LNCaP clone FGC (cell line): ENCODE measurements at regions not wholly inside any gene's neighbourhood (a gene's known extent, or its start where the extent isn't known, plus 50 kb on each side); places are given as distances from the start of the nearest gene placed in this dataset.
"Not testable (repeated sequence)": the region's sequence is repeated elsewhere in the genome, so short reads cannot be mapped to it uniquely, and the experiment has no call there.

ENCODE experiments used
- DNase-seq: peaks from one replicate; pipeline ENCODE4 v3.0.0-alpha.2; 2011; ENCODE audit warnings: low read depth
- H3K4me3 ChIP-seq: 2 replicates; pipeline ENCODE4 v1.5.1; 2011; ENCODE audit warnings: mild to moderate bottlenecking, low read depth, low read length, control low read depth
- TF ChIP-seq, protein P1 (sequence below): IDR thresholded peaks from 2 replicates; pipeline ENCODE4 v1.5.1; 2012; ENCODE audit warnings: mild to moderate bottlenecking; ENCODE audit not compliant: control insufficient read depth, insufficient read depth; ENCODE audit errors: extremely low read depth

DNA sequence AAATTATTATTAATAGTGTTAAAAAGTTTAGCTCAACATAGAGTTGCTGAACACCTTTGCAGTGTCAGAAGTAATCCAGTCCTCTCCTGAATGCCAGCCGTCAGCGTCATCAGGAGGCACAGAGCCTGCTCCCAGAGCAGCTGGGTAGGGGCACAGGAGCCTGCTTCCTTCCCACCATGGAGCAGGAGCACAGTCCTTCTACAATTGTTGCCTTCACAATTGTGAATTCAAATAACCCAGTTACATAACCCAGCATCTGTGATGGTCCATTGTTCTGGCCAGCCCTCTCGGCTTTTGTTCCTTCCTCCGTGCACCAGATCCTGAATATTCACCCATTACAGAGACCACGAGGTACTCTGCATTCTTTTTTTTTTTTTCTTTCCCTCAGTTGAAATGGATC lies 393.9 kb upstream of the MAF start:
- TF ChIP-seq, protein P1, sequence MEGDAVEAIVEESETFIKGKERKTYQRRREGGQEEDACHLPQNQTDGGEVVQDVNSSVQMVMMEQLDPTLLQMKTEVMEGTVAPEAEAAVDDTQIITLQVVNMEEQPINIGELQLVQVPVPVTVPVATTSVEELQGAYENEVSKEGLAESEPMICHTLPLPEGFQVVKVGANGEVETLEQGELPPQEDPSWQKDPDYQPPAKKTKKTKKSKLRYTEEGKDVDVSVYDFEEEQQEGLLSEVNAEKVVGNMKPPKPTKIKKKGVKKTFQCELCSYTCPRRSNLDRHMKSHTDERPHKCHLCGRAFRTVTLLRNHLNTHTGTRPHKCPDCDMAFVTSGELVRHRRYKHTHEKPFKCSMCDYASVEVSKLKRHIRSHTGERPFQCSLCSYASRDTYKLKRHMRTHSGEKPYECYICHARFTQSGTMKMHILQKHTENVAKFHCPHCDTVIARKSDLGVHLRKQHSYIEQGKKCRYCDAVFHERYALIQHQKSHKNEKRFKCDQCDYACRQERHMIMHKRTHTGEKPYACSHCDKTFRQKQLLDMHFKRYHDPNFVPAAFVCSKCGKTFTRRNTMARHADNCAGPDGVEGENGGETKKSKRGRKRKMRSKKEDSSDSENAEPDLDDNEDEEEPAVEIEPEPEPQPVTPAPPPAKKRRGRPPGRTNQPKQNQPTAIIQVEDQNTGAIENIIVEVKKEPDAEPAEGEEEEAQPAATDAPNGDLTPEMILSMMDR = no peak
- DNase-seq = no peak
- no peak overlapping the region for H3K4me3 ChIP-seq

GRCh38 chr16:79993629-79994209 lies 393.2 kb upstream of the MAF start:
- TF ChIP-seq, protein P1 = no peak
- no peak for DNase-seq
- no peak overlapping the region for H3K4me3 ChIP-seq

- no peak overlapping the region for H3K4me3 ChIP-seq
- DNase-seq = no peak
- TF ChIP-seq, protein P1 = no peak
These were observed 391.4 kb upstream of the MAF start for GRCh38 chr16:79991969-79992368.

- no peak overlapping the region for H3K4me3 ChIP-seq
- DNase-seq = no peak
- TF ChIP-seq, protein P1 = no peak
These were observed 388.2 kb upstream of the MAF start for GRCh38 chr16:79988721-79989220.

DNA sequence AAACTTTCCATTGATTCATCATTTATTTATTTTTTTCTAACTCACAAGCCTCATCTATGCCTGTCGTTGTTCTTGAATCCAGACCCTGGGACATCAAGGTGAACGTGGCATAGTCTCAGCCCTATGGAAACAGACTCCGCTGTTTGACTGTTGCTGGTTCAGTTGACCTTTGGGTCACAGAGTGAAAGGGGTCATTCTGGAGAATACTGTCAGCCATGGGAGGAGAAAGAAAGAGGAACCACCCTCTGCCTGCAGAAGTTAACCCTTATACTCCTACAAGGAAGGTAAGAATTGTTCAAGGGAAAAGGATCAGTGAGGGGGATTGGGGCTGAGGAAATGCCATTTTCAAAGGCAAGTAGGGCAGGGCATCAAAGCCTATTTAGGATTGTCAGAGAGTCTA lies 387.6 kb upstream of the MAF start:
- no peak for DNase-seq
- TF ChIP-seq, protein P1 = no peak
- no peak overlapping the region for H3K4me3 ChIP-seq

GRCh38 chr16:79986352-79986751 lies 385.8 kb upstream of the MAF start:
- TF ChIP-seq, protein P1 = no peak
- no peak overlapping the region for H3K4me3 ChIP-seq
- no peak for DNase-seq

DNA sequence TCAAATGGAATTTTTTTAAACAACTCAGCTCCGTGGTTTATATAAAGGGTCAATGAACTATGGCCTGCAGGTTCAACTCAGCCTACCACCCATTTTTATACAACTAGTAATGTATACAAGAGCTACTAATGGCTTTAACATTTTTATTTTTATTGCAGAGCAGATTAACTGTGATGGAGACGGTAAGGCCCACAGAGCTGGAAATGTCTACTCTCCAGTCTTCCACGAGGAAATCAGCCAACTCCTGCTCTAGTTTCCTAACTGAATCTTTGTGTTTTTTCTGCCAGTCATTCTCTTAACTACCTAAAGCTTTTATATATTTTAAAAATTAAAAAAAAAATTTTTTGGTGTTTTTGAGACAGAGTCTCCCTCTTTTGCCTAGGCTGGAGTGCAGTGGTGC lies 385.1 kb upstream of the MAF start:
- H3K4me3 ChIP-seq = no peak overlapping the region
- no peak for DNase-seq

DNA sequence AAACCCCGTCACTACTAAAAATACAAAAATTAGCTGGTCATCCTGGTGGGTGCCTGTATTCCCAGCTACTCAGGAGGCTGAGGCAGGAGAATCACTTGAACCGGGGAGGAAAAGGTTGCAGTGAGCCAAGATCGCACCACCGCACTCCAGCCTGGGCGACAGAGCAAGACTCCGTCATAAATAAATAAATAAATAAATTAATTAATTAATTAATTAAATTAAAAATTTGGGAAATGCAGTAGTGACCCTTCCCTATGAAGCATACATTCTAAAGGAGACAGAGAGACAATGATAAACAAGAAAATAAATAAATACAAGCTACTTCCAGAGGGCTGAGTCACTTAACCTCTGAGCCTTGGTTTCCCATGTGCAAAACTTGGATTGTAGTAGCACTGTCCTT lies 383.6 kb upstream of the MAF start:
- not testable (repeated sequence) for H3K4me3 ChIP-seq, DNase-seq

More for the DNA sequence above, 385.1 kb upstream of the MAF start:
- TF ChIP-seq, protein P1 = no peak
